Renal cortex interstitium (tissue), 11 donors: ENCODE measurements at regions not wholly inside any gene's neighbourhood (a gene's known extent, or its start where the extent isn't known, plus 50 kb on each side); places are given as distances from the start of the nearest gene placed in this dataset.

ENCODE experiments used
- DNase-seq, 11 donors: peaks; one replicate each; pipeline ENCODE4 v3.0.0-alpha.2; 2013; ENCODE audit warnings: low read depth in 9 of 11, low spot score in 4 of 11; ENCODE audit errors: extremely low read depth in 1 of 11

GRCh38 chr12:59911516-59911915 lies 315.7 kb downstream of the SLC16A7 start:
- no peak for DNase-seq

GRCh38 chr12:59916988-59917387 lies 321.2 kb downstream of the SLC16A7 start:
- DNase-seq = no peak

DNA sequence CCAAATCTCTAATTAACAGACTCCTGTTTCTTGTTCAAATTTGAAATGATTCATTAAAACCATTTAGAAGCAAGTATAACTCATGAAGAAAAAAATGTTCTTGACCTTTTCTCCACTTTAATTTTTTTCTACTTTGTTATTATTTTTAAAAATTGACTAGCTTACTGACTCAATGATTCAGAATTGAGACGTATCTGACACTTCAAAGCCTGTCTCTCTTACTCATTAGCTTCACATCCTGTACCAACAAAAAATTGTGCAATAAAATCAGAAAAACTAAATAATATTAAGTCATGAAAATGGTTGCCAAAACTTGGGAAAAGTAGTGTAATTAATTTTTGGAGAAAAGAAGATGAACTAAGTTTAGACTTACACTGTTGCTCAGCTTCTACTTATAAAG lies 331.2 kb downstream of the SLC16A7 start:
- DNase-seq = no peak

DNA sequence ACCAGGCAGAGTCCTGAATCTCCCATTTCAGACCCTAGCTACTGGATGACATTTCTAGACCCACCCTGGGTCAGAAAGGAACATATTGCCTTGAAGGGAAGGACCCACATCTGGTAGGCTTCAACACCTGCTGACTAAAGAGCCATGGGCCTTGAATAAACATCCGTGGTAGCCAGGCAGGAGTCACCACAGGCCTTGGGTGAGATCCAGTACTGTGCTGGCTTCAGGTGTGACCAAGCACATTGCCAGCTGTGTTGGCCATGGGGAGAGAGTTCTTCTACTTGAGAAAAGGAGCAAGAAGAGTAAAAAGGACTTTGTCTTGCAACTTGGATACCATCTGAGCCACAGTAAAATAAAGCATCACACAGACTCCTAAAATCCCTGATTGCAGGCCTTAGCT lies 332.6 kb downstream of the SLC16A7 start:
- DNase-seq = no peak

- no peak for DNase-seq
Measured at GRCh38 chr12:59929110-59929509, 333.3 kb downstream of the SLC16A7 start.

DNA sequence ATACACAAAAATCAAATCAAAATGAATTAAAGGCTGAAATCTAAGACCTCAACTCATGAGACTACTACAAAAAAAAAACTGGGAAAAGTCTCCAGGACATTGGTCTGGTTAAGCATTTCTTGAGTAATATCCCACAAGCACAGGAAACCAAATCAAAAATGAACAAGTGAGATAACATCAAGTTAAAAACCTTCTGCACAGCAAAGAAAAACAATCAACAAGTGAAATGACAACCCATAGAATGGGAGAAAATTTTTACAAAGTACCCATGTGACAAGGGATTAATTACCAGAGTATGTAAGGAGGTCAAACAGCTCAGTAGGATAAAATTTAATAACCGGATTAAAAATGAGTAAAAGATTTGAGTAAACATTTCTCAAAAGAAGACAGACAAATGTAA lies 338.7 kb downstream of the SLC16A7 start:
- DNase-seq = no peak

DNA sequence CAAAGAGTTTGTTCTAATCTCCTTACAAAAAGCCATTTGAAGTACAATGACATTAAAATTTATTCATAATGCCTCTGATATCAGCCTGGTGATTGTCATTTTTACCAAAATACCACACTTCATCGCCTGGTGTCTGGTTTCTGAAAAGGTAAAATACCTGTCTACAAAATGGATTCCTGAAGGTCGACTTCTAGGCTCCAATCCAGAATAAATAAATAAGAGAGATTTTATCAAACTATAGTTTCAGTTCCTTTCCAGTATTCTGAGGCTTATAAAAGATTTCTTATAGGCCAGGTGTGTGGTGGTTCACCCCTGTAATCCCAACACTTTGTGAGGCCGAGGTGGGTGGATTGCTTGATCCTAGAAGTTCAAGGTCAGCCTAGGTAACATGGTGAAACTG lies 340.7 kb downstream of the SLC16A7 start:
- no peak for DNase-seq

- DNase-seq = no peak
Measured at GRCh38 chr12:59937148-59937547, 341.3 kb downstream of the SLC16A7 start.

DNA sequence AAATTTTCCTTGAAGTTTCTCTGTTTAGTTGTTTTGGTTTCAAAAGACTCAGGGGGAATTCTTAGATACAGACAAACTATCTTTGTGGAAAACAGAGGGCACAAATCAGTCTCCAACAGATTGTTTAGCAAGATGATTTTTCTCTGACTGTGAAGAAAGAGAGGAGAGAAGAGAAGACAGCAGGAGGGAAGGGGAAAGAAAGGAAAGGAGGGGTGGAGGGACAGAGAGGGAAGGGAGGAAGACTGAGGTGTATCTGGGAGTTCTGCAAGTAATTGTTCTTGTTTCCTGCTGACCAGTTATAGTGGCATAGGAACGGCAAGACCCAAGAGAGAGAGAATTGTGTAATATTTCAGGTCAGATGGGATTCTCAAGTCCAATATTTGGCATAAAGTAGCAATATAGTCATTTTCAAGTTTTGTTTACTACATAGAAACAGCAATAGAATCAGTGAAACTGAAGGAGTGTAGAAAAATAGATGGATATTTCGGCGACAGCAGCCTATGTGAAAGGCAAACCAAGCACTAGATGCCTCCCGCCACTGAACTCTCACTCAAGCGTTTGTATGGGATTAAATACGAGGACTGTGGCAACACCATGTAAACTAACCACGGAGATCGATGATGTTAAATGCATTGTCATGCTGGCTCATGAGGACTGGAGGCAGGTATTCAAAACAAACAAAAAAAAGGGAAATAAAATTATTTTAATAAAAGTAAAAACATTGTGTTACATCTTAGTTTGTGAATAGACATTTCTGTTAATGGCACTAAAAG lies 342.5 kb downstream of the SLC16A7 start:
- DNase-seq = no peak

DNA sequence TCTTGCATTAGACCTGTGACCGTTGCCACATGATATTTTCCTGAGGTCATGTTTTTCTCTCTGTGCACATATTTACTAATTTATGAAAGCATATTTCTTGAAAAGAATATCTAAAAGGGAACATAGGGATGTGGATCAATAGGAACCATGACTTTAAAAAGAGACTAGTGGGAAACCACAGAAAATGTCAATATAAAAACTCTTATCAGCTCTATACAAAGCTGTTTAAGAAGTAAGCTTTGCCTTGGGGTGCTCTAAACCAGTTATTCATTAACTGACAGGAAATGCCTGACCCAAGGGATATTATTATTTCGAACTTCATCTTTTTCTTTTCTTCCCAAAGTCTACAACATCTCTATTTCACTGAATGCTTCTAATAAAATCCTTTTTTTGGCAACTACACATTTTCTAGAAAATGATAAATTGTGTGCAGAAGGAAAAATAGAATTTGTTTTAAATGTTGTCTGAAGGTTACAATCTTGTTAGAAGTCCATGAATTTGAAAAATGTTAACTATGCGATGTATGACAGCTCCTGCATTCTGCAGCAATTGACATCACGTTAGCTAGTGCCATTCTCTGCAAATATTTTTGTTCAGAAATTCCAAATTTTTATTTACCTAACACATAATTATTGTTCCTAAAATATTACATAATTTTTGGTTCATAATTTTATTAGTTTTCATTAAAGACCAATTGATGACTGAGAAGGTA lies 345.0 kb downstream of the SLC16A7 start:
- no peak for DNase-seq

DNA sequence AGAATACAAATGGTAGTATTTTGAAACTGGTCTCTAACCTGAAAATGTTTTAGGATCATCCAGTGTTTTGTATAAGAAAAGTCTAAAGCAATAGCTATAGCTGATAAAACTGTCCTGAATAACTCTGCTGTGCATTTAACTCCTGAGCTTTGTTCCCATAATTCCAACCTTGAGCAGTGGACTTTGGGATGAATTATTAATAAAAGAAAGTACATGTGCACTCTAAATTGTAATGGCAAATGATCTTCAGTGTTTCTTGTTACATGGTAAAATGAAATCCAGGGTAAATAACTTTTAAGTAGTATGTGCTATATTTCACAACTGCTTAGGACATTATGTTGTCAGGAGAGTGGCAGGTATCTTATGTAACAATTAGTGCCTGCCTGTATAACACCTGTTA lies 345.6 kb downstream of the SLC16A7 start:
- no peak for DNase-seq

DNA sequence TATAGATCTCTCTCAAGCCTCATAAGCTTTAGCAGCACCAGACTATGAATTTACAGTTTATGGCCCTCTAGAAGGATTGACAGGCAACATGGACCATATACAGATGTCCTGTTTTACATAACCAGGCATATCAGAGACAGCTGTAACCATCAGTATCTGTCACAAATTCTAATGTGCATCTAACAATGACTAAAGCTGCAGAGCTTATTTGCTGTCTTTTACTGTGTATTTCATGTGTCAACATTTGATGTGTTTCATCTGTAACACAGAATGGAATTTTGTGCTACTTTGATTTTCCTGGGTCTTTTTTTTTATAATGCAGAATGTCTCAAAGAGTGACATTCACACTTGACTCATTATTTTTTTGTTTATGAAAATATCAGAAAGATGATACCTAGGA lies 348.3 kb downstream of the SLC16A7 start:
- DNase-seq = no peak

DNA sequence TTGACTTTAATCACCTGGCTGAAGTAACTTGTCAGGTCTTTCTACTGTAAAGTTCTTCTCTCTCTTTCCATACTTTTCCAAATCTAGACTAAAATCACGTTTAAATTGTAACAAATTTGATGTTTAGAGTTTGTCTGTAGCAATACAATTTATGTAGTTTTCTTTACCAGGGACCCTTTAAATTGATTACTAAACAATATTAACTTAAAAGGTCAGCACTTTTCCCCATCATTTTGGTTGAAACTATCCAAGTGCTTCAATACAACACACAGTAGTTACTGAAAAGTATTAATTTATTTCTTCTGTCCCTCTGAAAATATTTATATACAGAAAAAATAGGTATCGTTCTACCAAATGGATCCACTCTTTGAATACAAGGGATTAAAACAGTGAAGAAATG lies 350.8 kb downstream of the SLC16A7 start:
- no peak for DNase-seq

DNA sequence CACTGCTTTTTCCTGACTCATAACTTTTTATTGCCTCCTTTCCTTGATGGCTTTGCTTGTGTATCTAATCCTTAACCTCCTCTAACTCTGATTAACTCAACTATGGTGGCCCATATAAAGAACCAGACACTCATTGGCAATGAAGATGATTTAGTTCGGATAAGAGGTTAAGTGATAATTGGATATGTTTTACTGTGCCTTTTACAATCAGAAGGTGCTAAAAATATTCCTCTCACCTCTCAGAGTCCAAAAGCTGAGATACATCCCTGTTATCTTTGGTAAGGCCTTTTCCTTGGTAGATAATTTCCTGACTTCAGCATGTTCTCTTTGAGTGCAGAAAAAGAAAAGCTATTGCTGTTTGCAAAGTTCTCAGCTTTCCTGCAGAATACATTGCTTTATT lies 367.7 kb downstream of the SLC16A7 start:
- no peak for DNase-seq

GRCh38 chr12:59972905-59973304 lies 377.1 kb downstream of the SLC16A7 start:
- no peak for DNase-seq

- no peak for DNase-seq
Measured at GRCh38 chr12:59973515-59973914, 377.7 kb downstream of the SLC16A7 start.

DNA sequence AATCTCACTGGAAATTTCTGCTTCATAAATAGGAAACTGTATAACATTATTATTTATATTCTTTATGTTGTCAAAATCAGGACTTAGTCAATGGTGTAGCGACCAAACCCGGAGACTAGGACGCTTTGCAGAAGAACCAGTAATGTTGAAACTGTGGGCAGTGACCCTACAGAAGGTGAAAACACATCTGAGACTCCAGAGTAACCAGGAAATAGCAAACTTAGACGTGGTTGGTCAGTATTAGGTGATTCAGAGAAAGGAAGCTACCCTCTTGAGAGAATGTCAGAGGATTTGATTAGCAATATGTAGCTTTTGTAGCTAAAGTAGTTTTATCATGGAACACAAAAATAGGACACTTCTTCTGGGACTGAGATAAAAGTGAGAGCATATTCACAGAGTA lies 381.9 kb downstream of the SLC16A7 start:
- DNase-seq = no peak

DNA sequence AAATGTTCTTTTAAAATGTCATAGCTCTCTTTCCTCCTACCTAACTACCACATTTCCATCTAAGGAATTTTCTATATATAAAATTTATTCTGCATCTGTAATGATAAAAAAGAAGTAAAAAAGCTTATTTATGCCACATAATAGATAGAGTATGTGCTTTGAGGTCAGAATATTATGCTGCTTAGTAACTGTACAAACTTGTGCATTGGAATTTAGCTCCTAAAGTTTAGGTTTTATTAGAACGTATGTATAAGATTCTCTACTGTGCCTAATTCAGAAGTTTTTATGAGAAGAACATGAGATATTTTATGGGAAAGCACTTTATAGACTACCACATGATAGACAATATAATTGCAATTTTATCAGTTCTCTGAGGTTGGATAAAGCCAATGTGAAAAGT lies 384.6 kb downstream of the SLC16A7 start:
- DNase-seq = no peak

GRCh38 chr12:59999291-59999690 lies 403.5 kb downstream of the SLC16A7 start:
- no peak for DNase-seq

DNA sequence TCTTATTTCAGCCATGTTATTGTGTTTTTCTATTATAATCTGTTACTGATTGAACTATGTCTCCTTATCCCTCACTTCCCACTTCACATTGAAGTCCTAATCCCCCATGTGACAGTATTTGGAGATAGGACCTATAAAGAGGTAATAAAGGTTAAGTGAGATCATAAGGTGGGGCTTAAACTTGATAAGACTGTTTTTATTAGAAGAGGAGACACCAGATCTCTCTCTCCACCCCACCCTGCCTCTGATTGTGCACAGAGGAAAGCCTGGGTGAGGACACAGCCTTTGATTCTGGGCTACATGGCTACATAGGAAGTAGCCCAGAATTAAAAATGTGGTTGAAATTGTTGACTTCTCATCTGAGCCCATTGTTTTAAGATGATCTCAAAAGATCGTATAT lies 414.7 kb downstream of the SLC16A7 start:
- no peak for DNase-seq

DNA sequence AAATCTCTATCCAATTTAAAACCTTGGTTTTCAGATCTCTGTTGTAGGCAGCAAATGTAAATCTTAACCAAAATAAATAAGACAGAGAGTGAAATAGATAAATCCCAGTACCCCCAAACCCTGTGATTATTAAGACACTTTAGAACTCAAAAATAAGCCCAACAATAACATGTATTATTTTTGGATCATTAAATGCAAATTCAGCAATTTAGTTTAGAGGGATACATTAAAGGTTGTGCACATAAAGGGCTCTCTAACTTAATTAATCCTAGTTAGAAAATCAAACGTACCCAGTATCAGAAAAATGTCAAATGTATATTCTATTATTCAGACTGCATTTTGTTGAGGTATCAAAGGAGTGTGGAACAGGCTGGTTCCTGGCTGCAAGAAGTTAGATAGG lies 416.8 kb downstream of the SLC16A7 start:
- no peak for DNase-seq
